ENCODE measurements at regions not wholly inside any gene's neighbourhood (a gene's known extent, or its start where the extent isn't known, plus 50 kb on each side); places are given as distances from the start of the nearest gene placed in this dataset.

GRCh38 chr4:57448901-57449300 lies 338.7 kb upstream of the IGFBP7 start:
- DNase-seq, result no peak

DNA sequence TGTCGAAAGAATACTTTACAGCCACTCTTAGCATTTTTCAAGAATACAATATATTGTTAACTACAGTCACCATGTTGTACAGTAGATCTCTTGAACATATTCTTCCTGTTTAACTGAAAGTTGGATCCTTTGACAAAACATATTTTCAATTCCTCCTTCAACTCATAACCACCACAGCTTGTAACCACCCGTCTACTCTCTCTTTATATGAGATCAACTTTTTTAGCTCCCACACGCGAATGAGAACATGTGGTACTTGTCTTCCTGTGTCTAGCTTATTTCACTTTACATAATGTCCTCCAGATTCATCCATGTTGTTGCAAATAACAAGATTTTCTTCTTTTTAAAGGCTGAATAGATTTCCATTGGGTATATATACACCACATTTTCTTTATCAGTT lies 338.3 kb upstream of the IGFBP7 start:
- no peak for DNase-seq

DNA sequence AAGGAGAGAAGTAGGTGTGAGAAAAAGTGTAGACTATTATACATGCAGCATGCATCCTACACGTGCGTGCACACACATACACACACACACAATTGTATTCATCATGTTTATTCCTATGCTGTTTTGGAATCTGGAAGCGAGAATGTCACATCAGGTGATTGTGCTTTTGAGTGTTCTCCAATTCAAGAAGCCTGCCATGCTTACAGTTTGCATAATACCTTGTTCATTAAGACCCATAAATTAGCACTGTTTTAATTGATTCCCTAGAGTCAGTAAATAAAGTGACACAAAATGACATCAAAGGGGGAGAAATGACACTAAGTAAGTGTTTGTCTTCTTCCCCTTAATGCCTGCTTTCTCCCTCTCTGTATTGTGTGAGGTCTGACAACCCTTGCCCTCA lies 336.1 kb upstream of the IGFBP7 start:
- DNase-seq, result no peak

GRCh38 chr4:57445686-57446085 lies 335.5 kb upstream of the IGFBP7 start:
- DNase-seq, result no peak

DNA sequence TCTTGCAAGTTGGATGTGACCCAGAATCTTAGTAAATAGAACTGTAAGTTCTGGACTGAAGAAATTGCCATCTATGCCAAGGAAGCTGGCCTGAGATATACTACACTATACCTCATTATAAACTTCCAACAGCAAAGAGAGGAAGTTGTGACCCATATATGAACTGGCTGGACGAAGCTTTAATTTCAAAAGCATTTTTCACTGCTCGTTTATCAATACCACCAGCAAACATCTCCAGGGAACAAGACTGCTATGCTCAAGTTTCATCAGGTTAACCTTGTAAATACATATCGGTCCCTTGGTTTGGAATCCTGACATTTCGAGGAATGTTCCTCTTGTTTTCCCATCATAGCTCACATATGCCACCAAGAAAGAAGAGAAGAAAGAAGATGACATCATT lies 334.5 kb upstream of the IGFBP7 start:
- DNase-seq, result no peak

GRCh38 chr4:57443787-57444186 lies 333.6 kb upstream of the IGFBP7 start:
- no peak for DNase-seq

GRCh38 chr4:57443308-57443707 lies 333.1 kb upstream of the IGFBP7 start:
- DNase-seq, result no peak

GRCh38 chr4:57442831-57443291 lies 332.7 kb upstream of the IGFBP7 start:
- no peak for DNase-seq

DNA sequence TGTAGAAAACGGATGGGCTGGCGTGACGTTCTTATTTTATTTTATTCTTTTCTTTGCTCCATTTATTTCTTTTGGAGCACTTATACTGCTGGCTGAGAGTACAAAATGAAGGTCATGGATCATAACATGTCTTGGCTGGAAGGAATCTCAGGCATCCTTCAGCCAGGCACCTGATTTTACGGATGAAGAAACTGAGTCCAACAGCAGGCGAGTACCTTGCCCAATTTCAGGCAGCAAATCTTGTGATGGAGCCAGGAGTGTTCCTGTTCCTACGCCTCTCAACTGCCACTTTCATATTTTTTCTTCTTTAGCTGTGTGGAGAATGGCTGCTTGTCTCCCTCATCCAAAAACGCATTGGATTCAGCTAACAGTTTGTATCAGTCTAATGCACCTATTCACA lies 332.1 kb upstream of the IGFBP7 start:
- DNase-seq, result no peak

DNA sequence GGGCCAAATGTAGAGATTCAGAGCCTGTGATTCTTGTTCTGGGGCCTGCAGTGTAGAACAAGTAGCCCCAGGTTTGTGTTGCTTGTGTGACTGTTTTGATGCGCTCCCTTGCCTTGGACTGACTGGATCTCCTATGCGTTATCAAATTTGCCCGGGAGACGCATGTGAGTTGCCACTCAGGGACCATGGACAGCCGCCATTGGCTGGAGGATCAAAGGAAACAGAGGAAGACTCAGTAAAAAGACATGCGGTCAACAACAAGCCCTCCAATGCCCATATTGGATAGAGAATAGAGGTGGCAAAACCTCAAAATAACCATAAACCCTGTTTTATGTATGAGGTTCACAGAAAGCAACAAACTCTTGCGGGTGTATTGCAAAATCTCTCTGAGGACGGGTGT lies 327.5 kb upstream of the IGFBP7 start:
- no peak for DNase-seq

DNA sequence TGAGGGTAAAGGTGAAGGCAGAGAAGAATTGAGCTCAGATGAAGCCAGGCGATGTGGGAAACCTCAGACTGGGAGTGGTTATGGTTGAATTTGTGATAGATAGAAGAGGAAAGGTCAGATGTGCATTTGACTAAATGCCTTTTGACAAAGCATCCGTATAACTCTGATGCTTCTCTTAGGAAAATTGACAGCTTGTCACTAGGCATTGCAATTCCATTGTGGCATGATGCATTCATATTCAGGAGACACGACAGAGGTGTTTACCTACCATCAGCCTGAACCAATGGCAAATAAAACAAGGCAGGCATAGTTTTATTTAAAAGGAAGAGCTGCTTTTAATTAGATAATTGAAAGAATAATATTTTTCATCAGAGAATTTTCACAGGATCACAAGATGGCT lies 325.1 kb upstream of the IGFBP7 start:
- DNase-seq, result no peak

GRCh38 chr4:57430726-57431125 lies 320.5 kb upstream of the IGFBP7 start:
- no peak for DNase-seq

DNA sequence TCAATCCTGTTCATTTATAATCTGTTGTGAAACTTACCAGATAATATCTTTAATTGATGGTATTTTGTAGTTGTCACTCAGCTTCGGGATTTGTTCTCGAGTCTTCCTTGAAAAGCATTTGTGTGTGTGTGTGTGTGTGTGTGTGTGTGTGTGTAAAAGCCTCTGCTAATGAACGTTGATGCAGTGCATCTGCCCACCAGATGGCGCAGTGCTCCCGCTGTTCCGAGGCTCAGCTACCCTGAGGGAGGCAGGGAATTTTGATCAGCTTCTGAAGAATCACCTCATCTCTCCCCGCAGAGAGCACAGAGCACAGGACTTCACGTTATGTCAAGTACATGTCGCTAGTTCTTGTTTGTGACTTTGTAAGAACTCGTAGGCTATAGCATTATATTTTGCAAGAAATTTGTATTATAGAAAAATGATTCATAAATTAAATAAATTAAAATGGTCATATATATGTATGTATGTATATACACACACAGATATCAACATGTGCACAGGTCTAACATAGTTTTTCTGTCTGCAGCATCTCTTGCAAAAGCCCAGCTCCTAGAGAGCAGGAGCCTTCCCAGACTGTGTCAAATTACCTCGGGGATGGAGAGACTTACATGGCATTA lies 316.7 kb upstream of the IGFBP7 start:
- no peak for DNase-seq

GRCh38 chr4:57425610-57426009 lies 315.4 kb upstream of the IGFBP7 start:
- no peak for DNase-seq

GRCh38 chr4:57424232-57424897 lies 314.2 kb upstream of the IGFBP7 start:
- DNase-seq, result no peak

- no peak for DNase-seq
Measured at GRCh38 chr4:57418133-57418532, 307.9 kb upstream of the IGFBP7 start.

GRCh38 chr4:57412259-57413054 lies 302.3 kb upstream of the IGFBP7 start:
- DNase-seq, result no peak

DNA sequence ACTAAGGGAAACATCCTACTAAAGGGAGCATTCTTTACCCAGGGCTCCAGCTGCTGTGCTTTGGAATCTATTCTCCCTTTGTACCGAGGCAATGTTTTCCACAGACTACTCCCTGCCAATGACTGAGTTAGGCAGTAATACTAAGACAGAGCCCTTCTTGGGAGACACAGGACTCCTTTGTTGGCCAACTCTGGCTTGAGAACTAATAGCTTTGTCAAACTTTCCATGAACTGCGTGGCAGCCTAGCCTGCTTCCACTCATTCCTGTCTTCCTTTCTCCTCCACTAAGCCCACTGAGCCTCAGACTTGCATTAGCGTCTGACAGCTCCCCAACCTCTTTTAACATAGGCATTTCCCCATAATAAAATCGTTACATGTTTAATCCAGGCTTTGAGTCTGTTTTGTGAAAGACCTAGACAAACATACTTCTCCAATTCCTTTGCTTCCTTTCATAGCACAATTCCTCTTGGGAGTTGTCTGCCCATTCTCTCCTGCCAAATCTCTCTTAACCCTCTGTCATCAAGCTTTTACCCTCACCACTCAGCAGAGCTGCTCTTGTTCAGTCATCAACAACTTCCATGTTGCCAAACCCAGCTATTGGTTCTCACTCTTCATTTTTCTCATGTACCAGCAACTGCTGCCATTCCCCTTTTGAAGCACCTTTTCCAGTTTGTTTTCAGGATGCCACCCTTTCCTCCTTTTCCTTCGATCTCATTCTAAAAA lies 300.3 kb upstream of the IGFBP7 start:
- DNase-seq, result no peak

DNA sequence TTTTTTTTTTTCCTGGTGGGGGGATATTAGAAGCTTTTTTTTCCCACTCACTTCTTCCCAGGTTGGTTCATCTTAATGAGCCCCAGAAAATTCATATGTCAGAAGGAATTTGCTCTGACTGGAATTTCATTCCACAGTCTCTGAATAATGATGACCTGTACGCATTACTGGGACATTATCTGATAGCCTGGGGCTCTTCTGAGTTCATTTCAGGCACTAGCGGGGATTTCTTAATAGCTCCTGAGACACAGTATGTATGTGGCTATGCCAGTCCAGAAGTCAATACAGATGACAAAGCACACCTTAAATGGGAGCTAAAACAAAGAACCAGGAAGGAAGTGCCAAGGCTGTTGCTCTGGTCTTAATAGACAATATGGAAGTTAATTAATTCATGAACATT lies 295.2 kb upstream of the IGFBP7 start:
- no peak for DNase-seq

DNA sequence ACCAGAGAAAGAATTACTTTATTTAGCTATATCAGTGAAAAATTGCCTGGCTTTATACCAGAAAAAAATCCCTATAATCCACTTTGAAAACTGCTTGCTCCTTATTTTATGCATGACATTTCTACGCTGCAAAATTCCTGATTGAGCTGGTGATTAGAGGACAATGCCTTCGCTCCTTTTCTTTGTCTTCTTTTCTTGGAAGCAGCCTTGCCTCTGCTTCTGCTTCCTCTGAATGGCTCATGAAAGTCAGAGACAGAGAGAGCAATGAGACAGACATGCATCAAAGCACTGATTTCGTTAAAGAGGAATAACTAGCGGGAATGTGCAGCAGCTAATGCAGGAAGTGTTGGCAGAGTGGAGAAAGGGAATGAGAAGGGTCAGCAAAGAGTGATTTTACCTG lies 294.3 kb upstream of the IGFBP7 start:
- DNase-seq, result no peak

DNA sequence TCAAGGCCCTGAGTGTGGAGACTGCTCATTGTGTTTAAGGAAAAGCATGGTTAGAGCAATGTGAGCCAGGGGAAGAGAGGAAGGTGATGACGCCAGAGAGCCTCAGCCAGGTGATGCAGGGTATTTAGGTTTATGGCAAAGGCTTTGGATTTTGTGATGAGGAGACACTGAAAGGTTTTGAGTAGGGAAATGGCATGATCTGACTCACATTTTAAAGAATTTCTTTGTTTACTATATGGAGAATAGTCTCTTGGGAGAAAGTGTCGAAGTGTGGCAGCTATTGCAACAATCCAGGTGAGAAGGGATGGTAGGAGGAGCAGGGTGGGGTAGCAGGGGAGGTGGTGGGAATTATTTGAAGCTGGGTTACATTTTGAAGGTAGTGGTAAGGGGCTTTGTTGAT lies 293.4 kb upstream of the IGFBP7 start:
- no peak for DNase-seq

DNA sequence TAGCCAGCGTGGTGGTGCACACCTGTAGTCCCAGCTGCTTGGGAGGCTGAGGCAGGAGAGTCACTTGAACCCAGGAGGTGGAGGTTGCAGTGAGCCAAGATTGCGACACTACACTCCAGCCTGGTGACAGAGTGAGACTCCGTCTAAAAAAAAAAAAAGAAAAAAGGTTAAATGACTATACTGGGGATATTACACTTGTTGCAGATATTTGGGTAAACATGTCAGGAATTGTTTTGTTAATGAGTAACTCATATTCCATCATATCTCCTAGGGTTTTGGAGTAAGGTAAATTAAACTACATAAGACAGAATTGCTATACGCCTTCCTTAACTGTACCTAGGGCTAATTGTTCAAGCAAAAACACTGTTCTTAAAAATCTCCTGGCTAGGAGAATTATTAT lies 291.4 kb upstream of the IGFBP7 start:
- DNase-seq, result no peak

DNA sequence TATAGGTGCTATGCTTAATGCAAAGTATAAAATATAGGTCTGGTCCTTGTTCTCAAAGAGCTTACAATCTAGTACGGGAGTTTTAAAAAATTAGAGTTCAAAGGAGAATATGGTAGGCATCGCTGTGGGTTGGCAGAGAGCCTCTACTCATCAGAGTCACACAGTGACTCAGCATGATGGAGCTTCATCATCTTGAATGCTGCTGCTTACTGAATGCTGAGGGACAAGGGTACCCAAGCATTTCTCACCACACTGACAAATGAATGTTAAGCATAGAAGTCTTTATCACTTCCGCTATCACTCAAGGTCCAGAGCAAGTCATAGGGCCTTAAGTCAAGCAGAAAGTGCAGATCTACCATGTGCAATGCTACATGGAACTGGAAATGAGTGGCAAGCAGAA lies 268.6 kb upstream of the IGFBP7 start:
- no peak for DNase-seq

All from T-helper 9 cell (primary cell).